ENCODE measurements at regions not wholly inside any gene's neighbourhood (a gene's known extent, or its start where the extent isn't known, plus 50 kb on each side); places are given as distances from the start of the nearest gene placed in this dataset.

DNA sequence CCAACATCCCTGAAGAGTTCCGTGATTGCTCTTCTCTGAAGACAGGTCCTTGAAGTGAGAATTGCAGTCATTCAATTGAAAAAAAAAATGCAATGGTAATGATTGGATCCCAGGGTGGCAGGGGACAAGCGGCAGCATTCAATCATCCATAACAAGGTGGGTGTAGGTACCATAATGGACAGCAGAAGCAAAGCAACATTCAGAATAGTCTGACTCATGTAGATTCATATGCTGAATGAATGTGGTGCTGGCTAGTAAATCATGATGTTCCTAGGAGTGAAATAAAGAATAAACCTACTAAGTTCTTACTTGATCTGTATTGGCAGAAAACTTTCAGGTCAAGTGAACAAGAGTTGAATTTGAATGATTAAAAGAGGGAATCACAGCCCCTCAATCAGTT, 319.6 kb downstream of the GPATCH2 start:
- no peak for DNase-seq

DNA sequence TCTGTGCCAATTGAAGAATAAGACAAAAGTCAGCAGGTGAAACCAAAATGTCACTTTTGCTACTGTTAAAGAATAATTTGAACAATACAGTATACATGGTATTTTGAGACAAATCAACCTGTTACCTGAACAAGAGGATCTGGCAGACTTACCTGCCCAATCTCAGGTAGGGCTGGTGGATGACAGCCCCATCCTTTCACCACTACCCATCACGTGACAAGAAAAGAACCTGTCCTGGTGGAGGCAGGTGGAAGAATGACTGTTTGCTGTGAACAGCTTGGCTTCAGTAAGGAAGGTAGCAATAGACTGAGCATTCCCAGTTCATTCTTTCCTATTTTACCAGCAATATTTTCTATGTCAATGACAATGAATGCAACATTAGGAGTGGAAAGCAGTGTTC, 349.6 kb downstream of the GPATCH2 start:
- DNase-seq = no peak

DNA sequence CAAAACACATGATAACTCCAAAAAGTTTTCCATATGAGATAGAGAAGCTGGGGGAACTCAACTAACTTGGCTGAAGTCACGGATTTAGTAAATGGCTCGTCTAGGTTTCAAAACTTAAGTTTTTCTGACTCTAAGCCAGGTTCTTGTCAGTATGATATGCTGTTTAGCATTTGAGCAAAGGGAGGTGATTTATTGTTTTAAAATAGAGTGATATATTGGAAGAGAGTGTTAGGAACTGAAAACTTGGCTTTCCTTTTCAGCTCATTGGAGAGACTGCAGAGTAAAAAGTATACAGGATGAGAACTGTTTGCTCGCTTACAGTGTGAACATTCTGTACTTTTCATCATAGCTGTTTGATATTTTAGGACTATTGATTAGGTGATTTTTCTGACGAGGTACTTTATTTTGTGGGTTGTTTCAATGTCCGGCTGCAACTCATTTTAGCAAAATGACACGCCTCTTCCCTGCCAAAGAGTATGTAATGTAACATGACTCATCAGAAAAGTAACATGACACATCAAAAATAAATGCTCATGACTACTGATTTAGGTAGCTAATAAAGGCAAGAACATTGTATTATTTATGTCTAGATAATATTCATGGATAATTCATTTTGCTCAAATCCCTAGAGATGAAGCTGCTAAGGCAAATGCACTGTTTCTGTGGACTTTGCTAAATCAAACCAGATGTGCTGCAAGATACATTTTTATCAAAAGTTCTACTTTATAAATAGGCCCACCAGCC, 355.1 kb downstream of the GPATCH2 start:
- no peak for DNase-seq

DNA sequence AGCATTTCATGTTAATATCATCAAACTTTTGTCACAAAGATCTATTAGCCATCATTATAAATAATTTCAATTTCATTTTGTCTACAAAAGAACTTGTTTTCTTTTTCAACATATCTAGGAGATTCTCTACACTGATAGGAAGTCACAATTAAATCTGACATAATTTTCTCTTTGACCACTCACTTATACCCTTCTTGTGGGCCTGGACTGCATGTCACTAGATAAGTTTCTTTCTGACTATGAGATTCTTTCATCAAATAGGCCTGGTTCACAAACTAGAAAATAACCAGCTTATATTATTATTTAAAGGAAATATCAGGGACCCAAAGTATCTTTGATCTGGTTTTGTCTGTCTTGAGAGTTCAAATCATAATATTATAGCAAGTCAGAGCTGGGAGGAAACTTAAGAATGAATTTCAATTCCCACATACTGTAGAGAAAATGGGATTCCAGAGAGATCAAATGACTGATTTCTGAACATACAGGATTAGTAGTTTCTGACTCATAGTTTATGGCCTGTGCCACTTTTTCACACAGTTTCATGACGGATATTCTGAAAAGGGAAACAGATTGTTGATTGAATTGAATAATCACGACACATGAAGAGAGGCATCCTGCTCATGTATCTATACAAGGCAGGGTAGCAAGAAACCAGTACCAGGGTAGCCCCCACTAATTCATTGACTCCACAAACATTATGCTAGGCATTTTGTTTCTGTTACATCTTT, 355.8 kb downstream of the GPATCH2 start:
- DNase-seq = no peak

DNA sequence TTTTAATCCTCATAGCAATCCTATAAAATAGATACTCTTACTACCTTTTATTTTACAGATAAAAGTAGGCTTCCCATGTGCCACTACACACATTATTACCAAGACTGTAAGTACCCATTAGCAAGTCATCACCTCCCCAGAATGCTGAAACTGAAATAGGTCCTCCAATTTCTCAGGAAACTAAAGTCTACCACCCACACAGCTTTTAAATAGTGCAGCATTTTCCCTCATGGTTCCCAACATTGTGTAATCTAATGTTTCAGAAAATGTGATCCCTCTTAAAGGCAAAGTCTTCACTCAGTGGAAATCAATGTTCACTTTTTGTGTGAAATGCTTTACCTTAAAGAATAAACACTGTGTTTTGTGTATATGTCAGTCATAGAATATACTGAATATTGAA, 356.5 kb downstream of the GPATCH2 start:
- DNase-seq = no peak

DNA sequence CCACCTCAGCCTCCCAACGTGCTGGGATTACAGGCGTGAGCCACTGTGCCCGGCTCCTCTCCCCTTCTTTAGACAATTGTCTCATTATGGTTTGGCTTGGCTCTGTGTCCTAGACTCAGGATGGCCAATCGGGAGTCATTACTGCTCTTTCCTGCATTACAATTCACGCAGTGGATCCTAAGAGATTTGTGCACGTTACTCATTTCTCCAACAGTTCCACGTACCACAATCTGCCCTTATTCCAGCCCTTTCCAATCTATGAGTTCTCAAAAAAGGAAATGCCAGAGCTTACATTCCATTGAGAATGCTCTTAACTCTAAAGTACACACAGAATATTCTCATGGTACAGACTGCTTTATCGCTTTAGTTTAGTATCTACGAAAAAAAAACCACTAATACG, 357.0 kb downstream of the GPATCH2 start:
- no peak for DNase-seq

DNA sequence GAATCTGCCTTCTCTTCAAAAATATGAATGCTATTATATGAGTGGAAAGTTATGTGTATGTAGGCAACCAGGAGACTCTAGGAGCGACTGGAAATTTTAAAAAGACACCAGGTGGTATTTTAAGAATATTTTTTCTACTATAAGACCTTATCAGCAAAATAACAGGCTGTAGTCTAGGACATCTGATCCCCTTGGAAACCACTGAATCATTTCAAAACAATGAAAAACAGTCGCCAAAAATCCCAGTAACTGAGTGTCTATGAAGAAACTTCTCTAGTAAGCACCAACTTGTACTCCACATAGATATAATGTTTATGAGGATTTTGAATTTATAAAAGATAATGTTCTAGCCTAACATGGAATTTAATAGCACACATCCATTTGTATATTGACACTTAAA, 358.5 kb downstream of the GPATCH2 start:
- DNase-seq = no peak

DNA sequence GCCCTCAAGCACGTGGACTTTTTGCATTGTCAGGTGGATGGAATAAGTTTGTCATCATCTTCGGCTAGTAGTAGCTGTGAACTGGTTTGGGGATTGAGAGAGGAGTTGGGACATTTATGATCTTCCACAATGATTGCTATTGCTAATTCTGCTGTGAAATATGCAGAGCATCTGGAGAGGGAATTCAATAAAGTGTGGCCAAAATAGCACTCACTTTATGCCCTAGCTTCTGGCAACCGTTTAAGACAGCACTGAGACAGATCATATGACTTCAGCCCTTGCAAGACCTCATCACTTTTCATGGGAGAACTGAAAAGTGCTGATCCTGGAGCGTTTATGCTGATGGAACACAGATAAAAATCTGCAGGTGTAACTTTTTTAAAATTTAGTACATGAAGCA, 360.8 kb downstream of the GPATCH2 start:
- no peak for DNase-seq

DNA sequence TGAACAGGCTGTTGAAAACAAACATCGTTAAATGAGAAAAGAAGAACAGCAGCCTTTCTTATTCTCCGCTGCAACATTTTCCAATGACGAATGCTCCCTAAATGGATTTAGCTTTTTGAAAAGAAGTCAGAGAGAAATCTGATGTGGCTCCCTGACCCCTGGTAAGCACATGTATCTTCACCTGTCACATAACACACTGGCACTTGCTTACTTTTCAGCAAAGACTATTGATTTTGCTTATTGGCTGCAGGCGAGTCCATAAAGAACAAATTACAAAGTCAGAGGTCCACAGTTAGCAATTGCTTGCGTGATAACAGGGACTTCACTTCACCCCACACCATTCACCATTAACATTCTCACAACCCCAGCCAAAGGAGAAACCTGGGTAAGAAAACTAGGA, 362.8 kb downstream of the GPATCH2 start:
- DNase-seq = no peak

DNA sequence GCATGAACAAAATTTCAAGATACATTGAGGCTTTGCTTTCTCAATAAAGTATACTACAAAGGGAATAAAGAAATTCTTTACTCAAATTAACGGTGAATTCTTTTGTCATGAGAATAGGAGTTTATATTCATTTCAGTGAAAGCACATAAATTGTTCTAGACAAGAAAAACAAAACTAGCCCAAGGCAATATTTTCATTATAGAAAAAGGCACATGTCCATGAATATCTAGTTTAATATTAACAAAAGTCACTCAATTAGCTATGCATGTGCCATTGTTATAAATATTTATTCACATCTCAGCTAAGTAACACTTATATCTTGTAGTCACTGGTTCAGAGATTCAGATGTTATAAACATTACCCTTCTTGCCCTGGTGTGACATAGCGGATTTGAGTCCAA, 369.3 kb downstream of the GPATCH2 start:
- DNase-seq = no peak

DNA sequence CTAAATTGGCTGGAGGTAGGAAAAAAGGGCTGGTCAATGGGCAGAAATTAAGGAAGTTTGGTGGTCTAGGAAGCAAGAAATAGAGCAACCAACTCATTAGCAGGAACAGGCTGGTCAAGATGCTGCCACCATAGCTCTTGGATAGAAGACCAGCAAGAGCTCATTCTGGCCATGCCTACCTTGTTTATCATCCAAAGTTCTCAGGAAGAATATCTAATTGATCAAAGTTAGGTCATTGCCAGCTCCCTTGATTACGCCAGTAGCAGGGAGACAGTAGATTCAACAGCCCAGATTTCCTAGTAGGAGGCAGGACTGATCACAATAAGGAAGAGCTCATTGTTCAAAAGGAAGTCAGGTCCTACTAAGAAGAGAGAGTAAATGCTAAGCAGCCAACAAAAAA, 370.2 kb downstream of the GPATCH2 start:
- no peak for DNase-seq

DNA sequence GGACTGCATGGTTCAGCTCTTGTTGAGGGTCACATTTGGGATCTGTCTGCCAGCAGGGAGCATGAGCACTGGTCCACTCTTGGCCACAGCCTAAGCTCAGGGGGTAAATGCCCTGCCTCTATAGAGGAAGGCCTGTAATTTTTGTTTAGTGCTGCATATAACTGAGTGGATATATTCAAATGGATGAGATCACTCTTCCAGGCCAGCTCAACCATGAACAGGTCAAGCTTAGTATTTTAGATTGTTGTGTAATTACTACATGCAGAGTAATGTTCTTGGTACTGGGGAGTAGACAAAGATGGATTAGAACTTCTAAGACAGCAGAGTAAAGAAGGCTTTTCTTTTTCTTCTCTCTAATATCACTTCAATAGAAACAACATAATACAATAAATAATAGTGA, 376.9 kb downstream of the GPATCH2 start:
- no peak for DNase-seq

DNA sequence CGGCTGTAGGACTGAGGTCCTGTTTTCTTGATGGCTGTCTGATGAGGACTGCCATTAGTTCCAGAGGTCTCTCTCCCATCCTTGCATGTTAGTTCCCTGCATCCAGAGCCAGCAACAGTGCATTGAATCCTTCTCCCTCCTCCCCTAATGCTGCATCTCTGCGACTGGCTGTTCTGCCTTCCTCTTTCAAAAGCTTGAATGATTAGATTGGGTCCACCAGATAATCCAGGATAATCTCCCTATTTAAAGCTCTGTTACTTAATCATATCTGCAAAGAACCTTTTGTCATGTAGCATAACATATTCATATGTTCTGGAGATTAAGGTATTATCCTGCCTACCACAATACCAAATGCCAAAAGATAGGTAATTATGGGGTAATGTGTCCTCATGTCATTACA, 377.5 kb downstream of the GPATCH2 start:
- no peak for DNase-seq

DNA sequence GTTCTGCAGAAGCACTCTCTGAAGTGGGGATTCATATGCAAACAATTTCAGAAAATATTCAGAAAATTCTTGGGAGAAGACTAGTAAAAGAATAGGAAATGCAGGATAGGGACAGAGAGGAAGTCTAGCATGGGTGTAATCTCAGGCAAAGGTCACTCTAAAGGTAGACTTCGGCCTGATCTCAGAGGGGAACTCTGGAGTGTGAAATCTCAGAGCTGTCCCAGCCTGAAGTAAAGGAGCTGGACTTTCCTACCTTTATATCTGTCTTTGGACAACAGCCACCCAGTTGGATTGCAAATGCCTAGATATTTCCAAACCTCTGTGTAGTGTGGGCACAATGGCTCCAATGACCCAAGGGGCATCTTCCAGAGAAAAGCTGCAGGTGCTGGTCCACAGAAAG, 379.8 kb downstream of the GPATCH2 start:
- no peak for DNase-seq

DNA sequence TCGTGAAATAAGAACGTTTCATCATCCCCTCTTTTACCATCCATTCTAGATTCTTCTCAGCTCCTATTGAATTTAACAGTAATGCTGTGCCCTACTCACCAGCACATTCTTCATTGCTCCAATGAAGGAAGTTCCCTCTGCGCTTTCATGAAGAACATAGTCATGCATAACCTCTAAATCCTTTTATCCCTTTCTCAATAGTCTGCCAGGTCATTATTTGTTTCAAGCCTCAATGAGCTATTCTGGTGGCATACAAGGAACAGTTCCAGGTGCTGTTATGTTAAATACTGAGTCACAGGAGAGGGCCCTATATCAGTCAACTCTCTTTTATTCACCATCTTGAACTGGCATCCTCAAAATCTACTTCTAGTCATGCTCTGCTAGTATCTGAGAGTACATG, 381.0 kb downstream of the GPATCH2 start:
- DNase-seq = no peak

DNA sequence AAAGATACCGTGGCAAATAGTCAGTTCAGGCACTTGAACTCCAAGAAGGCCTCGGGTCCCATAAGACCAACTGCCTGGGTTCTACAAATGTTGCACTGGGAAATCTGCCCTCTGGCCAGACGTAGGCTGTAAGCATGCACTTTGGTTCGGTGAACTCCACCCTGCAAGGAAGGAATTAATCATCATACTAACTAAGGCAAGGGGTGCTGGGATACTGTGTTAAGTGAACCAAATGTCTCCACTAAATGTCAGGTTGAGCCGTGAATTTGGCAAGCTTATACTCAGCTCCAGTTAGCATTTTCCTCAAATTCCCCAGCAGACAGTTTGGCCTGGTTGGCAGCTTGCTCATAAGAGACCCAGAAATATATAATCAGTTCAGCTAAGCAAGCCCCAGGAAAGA, 385.9 kb downstream of the GPATCH2 start:
- DNase-seq = no peak

DNA sequence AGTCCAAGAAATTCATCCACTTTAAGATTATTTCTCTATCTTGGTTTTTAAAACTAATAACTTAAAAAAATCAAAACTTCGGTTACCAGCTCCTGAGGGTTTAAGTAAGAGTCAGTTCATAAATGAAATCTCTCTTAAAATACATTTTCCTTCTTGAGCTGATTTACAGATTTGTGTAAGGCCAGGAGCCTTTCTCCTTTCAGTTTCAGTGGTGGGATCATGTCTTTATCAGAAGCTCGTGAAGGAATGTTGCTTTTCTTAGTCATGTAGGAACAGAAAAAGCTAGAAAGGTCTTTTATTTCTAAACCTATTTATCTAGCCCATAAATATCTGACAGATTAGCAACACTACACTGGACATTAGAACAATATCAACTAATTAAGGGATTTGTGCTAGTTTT, 390.2 kb downstream of the GPATCH2 start:
- no peak for DNase-seq

DNA sequence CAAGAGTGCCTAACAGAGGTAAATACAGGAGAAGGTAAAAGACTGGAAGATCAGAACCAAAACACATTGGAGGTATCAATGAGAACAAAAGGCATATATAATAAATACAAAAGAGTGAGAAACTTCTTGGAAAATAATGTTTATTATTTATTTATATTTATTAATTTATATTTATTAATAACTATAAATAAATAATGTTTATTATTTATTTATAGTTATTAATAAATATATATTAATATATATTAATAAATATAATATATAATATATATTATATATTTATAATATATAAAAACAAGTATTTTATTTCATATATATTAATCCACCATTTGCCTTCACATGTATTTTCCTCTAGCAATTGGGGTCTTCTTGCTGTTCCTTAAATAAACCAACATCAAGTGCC, 391.9 kb downstream of the GPATCH2 start:
- DNase-seq = no peak

DNA sequence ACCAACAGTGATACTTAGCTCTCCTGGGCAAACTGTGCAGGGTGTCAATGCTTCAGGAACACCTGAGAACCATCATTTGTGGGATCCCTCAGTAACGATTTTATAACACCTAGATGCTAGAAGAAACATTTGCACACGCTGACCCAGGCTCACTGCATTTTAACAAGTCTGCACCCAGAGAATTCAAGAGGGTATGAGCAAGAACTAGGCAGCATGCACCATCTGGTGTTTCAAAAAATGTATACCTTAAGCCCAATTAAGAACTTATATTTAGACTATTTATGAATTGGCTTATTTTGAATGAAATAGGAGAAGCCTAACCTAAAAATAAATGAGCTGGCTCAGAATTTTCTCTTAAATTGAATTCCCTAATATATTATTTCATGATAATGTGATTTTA, 400.5 kb downstream of the GPATCH2 start:
- no peak for DNase-seq

DNA sequence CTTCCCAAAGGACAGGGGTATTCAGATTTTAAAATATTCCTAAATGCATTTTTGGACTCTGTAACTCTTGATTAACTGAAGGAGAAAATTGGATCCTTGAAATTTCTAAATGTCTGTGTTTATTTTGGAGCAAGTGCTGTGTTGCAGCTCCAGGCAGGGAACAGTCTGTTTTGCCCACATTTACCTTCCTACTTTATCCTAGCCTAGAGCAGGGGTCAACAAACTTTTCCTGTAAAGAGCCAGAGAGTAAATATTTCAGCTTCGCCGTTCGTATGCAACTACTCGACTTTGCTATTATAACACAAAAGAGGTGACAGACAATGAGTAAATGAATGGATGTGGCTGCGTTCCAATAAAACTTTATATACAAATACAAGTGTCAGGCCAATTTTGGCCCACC, 402.2 kb downstream of the GPATCH2 start:
- DNase-seq = no peak

DNA sequence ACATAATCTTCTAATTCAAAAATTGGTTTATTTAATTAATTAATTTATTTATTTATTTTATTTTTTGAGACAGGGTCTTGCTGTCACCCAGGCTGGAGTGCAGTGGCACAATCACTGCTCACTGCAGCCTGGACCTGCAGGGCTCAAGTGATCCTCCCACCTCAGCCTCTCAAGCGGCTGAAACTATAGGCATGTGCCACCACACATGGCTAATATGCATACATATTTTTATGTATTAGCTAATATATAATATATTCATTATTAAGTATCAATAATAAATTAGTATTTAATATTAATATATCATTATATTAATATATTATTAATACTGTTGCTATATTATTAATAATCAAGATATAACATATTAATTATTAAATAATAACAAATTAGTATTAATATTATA, 406.7 kb downstream of the GPATCH2 start:
- DNase-seq = no peak

DNA sequence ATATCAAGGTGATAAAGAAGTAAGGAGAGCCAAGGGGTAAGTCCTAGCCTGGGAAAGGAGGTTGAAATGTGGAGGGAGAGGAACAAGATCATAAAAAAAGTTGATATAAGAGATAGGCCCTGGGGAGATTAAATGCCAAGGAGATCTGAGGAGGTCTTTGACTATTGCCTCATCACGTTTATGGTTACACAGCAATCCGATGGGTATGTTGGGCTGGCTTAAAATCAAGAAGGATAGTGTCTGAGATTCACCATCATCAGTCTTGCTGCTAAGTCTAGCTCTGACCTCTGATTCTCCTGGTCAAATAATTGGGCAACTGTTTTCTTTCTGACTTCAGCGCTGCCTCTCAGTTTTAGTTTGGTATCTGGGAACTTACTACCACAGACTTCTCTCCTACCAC, 416.3 kb downstream of the GPATCH2 start:
- DNase-seq = no peak

DNA sequence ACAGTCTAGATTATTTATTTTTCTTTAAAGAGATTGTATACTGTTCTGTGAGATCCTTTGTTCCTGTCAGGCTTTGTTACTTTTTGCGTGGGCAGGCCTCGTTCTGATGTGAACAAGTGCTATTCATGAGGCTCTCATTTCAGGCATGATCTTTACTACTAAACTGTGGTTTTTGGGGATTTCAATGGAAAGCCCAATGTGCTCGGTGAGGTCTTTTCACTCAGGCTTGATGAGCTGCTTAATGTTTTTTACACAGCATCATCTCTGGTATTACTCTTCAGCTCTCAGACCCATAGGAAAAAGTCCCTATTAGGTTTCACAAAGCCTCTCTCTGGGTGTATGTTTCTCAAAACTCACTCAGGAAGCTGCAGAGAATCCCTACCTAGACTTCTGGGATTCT, 419.4 kb downstream of the GPATCH2 start:
- no peak for DNase-seq

DNA sequence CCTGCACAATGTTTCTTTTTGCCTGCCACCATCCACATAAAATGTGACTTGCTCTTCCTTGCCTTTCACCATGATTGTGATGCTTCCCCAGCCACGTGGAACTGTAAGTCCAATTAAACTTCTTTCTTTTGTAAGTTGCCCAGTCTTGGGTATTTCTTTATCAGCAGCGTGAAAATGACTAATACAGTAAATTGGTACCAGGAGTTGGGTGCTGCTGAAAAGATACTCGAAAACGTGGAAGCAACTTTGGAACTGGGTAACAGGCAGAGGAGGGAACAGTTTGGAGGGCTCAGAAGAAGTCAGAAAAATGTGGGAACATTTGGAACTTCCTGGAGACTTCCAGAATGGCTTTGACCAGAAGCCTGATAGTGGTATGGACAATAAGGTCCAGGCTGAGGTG, 425.3 kb downstream of the GPATCH2 start:
- no peak for DNase-seq

DNA sequence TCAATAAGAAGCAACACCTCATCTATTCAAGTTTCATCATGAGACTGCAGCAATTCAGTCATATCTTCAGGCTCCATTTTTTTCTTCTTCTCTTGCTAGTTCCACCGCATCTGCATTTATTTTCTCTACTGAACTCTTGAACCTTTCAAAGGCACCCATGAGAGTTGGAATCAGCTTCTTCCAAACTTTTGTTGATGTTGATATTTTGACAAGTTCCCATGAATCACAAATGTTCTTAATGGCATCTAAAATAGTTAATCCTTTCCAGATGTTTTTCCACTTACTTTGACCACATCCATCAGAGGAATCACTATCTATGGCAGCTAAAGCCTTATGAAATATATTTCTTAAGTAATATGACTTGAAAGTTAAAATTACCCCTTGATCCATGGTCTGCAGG, 434.3 kb downstream of the GPATCH2 start:
- DNase-seq = no peak

All from NCI-H1417 treated with DMSO at 0.1 percent for 48 hours (cell line).